ENCODE measurements at regions not wholly inside any gene's neighbourhood (a gene's known extent, or its start where the extent isn't known, plus 50 kb on each side); places are given as distances from the start of the nearest gene placed in this dataset.

DNA sequence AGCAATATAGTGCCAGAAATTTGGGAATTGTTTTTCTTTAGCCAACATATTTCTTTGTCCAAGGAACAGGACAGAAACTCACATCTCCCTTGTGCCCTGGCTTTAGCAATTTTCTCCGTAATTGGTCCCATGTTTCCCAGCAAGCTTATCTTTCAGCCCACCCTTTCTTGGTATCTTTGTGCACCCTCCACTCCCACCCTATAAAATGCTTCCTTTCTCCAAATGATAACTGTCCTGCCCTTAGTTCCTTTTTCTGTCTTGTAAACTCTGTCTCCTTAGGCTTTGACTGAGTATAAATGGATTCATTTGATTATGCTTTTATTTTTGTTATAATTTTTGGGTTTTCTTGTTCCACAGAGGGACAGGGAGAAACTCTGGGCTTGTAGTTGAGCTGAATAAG lies 442.8 kb downstream of the ATP23 start:
- no peak overlapping the region for H3K27ac ChIP-seq (ENCODE audit: low read length in 2 of 2)
- H3K4me3 ChIP-seq (ENCODE audit: control extremely low read depth in 1 of 5, extremely low read depth in 1 of 5, insufficient read depth in 1 of 5, low read depth in 2 of 5, low read length in 4 of 5) = no peak overlapping the region
- H3K9me3 ChIP-seq (ENCODE audit: control extremely low read depth in 1 of 3, control insufficient read depth in 2 of 3, insufficient read depth in 1 of 3, low read length in 2 of 3) = no peaks in the 10 kb centered on the region
- H3K4me2 ChIP-seq (replicated peaks; ENCODE audit: low read depth, low read length, poor library complexity, severe bottlenecking) = no peak overlapping the region
- Mint-ChIP-seq H3K27me3 (peaks cover 6% of the 10 kb centered on the region), H3K27ac (no peak overlapping the region), H3K9me3 (ENCODE audit: insufficient read depth) (no peaks in the 10 kb centered on the region), H3K4me1 (no peaks in the 10 kb centered on the region), H3K4me3 (no peak overlapping the region)
- H3K27me3 ChIP-seq (replicated peaks in 1 of 4; ENCODE audit: control extremely low read depth in 1 of 4, control insufficient read depth in 3 of 4, insufficient read depth in 4 of 4, low read length in 3 of 4) = peaks cover 0 to 4% (median 0%) of the 10 kb centered on the region in 4 experiments
- H3K4me1 ChIP-seq (ENCODE audit: control insufficient read depth in 2 of 2, insufficient read depth in 2 of 2, low read length in 2 of 2) = no peaks in the 10 kb centered on the region
- H3K36me3 ChIP-seq (replicated peaks in 1 of 2; ENCODE audit: control extremely low read depth in 1 of 2, control insufficient read depth in 1 of 2, extremely low read depth in 1 of 2, insufficient read depth in 2 of 2, low read length in 1 of 2) = no peaks in the 10 kb centered on the region
- ATAC-seq (ENCODE audit: low read depth) (no peak), DNase-seq (no peak)
- H3K79me2 ChIP-seq (ENCODE audit: control insufficient read depth, insufficient read depth, low read length) = no peaks in the 10 kb centered on the region
- ChIA-PET CTCF (no interaction called here), POLR2A (no interaction called here)
- no peak overlapping the region for H2AFZ ChIP-seq (ENCODE audit: insufficient read depth, low read depth, low read length, poor library complexity, severe bottlenecking)
- H4K20me1 ChIP-seq (ENCODE audit: control insufficient read depth, insufficient read depth, low read length, poor library complexity, severe bottlenecking) = no peaks in the 10 kb centered on the region
- no peak overlapping the region for H3K9ac ChIP-seq (ENCODE audit: low read length)
- intact Hi-C loops (cut with micrococcal nuclease) = no loop called here
- no peak for TF ChIP-seq EZH2 (IDR thresholded peaks at IDR 0.05; ENCODE audit: borderline replicate concordance, insufficient read depth, low read depth, low read length, poor library complexity, severe bottlenecking)
- TF ChIP-seq, protein P1, sequence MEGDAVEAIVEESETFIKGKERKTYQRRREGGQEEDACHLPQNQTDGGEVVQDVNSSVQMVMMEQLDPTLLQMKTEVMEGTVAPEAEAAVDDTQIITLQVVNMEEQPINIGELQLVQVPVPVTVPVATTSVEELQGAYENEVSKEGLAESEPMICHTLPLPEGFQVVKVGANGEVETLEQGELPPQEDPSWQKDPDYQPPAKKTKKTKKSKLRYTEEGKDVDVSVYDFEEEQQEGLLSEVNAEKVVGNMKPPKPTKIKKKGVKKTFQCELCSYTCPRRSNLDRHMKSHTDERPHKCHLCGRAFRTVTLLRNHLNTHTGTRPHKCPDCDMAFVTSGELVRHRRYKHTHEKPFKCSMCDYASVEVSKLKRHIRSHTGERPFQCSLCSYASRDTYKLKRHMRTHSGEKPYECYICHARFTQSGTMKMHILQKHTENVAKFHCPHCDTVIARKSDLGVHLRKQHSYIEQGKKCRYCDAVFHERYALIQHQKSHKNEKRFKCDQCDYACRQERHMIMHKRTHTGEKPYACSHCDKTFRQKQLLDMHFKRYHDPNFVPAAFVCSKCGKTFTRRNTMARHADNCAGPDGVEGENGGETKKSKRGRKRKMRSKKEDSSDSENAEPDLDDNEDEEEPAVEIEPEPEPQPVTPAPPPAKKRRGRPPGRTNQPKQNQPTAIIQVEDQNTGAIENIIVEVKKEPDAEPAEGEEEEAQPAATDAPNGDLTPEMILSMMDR (IDR thresholded peaks at IDR 0.05) = no peak
- WGBS (ENCODE audit: insufficient coverage) = 27% methylated on average over 1 of the region's 1 CpG

DNA sequence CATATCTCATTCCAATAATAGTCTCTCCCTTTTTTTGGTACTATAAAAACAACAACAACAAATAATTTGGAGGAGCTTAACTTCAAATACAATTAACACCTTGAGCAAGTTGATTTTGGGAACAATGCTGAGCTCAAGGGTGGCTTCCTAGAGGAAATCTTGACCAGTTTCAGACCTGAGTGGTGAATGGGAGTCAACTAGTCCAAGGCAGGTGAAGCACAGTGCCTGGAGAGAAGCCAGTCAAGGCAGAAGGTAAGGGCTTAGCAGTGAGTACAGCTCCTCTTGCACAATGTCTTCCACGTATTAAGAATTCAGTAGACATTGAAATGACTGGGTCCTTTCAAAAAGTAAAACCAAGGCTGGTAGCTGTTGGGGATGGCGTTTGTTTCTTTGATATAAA lies 444.8 kb downstream of the ATP23 start:
- Histone ChIP-seq H3K4me1 (ENCODE audit: control insufficient read depth in 2 of 2, insufficient read depth in 2 of 2, low read length in 2 of 2) (no peaks in the 10 kb centered on the region), H3K4me2 (replicated peaks; ENCODE audit: low read depth, low read length, poor library complexity, severe bottlenecking) (no peak overlapping the region), H3K27ac (ENCODE audit: low read length in 2 of 2) (no peak overlapping the region), H3K36me3 (replicated peaks in 1 of 2; ENCODE audit: control extremely low read depth in 1 of 2, control insufficient read depth in 1 of 2, extremely low read depth in 1 of 2, insufficient read depth in 2 of 2, low read length in 1 of 2) (no peaks in the 10 kb centered on the region), H3K27me3 (replicated peaks in 1 of 4; ENCODE audit: control extremely low read depth in 1 of 4, control insufficient read depth in 3 of 4, insufficient read depth in 4 of 4, low read length in 3 of 4) (peaks cover 0 to 4% (median 0%) of the 10 kb centered on the region in 4 experiments), H3K9me3 (ENCODE audit: control extremely low read depth in 1 of 3, control insufficient read depth in 2 of 3, insufficient read depth in 1 of 3, low read length in 2 of 3) (no peaks in the 10 kb centered on the region), H4K20me1 (ENCODE audit: control insufficient read depth, insufficient read depth, low read length, poor library complexity, severe bottlenecking) (no peaks in the 10 kb centered on the region), H3K4me3 (ENCODE audit: control extremely low read depth in 1 of 5, extremely low read depth in 1 of 5, insufficient read depth in 1 of 5, low read depth in 2 of 5, low read length in 4 of 5) (no peak overlapping the region), H3K79me2 (ENCODE audit: control insufficient read depth, insufficient read depth, low read length) (no peaks in the 10 kb centered on the region), H3K9ac (ENCODE audit: low read length) (no peak overlapping the region), H2AFZ (ENCODE audit: insufficient read depth, low read depth, low read length, poor library complexity, severe bottlenecking) (no peak overlapping the region)
- Mint-ChIP-seq H3K27me3 (peaks cover 6% of the 10 kb centered on the region), H3K9me3 (ENCODE audit: insufficient read depth) (no peaks in the 10 kb centered on the region), H3K27ac (no peak overlapping the region), H3K4me3 (no peak overlapping the region), H3K4me1 (no peaks in the 10 kb centered on the region)
- WGBS (ENCODE audit: insufficient coverage) = no CpG with 5 or more reads among the region's 2 CpGs
- ATAC-seq (ENCODE audit: low read depth) = no peak
- POLR2A ChIA-PET = no interaction called here
- TF ChIP-seq, protein P1 (IDR thresholded peaks at IDR 0.05) = no peak
- no peak for TF ChIP-seq EZH2 (IDR thresholded peaks at IDR 0.05; ENCODE audit: borderline replicate concordance, insufficient read depth, low read depth, low read length, poor library complexity, severe bottlenecking)
- intact Hi-C loops (cut with micrococcal nuclease) = no loop called here
- no peak for DNase-seq
- CTCF ChIA-PET = interaction anchor here (1.0 kb wide), 1 partner anchor 210 kb away, joined by 3 read pairs; no protein-coding TSS in a partner anchor

Measured in B cell (primary cell).